ENCODE measurements at regions not wholly inside any gene's neighbourhood (a gene's known extent, or its start where the extent isn't known, plus 50 kb on each side); places are given as distances from the start of the nearest gene placed in this dataset.
"Not testable (repeated sequence)": the region's sequence is repeated elsewhere in the genome, so short reads cannot be mapped to it uniquely, and the experiment has no call there.

- DNase-seq = no peak
- no peak for ATAC-seq
These were observed 54.5 kb upstream of the PRKD1 start for GRCh38 chr14:29982171-29982570.

DNA sequence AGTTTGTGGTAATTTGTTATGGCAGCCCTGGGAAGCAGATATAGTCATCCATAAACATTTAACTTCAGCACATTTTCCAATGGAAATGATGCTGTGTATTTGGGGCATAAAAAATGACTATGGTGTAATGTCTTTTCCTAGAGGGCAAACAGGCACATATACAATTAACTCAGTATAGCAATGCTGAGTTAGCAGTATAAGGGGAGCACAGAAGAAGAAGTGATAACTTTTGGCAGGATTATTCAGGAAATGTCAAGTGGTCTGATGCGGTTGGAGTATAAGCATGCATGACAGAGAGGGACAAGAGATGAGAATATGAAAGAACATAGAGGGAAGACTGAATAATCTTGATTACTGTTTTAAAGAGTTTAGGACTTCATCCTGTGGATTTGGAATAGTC is 55.3 kb upstream of the PRKD1 start:
- ATAC-seq (no peak), DNase-seq (no peak)

- not testable (repeated sequence) for DNase-seq, ATAC-seq
These were observed 62.8 kb upstream of the PRKD1 start for GRCh38 chr14:29990344-29990857.

DNA sequence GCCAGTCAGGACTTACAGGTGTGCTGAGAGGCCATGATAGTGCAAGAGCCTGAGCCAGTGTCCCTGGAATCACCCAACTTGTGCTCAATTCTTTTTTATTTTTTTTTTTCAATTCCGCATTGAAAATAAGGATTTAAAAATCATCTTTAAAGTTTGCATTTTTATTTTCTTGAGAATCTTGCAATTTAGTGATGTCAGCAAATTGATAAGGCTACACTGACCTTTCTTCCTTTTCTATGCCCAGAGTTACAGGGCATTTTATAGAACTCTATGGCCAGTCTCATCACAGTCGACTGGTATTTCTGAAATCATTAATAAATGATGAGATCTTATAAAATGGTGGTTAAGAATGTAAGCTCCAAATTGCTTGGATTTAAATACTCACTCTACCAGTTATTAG is 63.3 kb upstream of the PRKD1 start:
- ATAC-seq (no peak), DNase-seq (no peak)

DNA sequence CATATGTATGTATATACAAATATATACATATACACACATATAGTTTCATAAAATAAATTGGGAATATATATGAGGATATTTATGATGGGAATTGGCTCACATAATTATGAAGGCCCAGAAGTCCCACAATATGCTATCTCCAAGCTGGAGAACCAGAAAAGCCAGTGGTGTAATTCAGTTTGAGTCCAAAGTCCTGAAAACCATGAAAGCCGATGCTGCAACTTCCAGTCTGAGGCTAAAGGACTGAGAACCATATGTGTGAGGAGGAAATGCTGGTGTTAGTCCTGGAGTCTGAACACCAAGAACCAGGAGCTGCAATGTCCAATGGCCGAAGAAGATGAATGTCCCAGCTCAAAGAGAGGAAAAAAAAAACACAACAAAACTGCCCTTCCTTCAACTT is 65.5 kb upstream of the PRKD1 start:
- no peak for DNase-seq
- ATAC-seq = no peak

DNA sequence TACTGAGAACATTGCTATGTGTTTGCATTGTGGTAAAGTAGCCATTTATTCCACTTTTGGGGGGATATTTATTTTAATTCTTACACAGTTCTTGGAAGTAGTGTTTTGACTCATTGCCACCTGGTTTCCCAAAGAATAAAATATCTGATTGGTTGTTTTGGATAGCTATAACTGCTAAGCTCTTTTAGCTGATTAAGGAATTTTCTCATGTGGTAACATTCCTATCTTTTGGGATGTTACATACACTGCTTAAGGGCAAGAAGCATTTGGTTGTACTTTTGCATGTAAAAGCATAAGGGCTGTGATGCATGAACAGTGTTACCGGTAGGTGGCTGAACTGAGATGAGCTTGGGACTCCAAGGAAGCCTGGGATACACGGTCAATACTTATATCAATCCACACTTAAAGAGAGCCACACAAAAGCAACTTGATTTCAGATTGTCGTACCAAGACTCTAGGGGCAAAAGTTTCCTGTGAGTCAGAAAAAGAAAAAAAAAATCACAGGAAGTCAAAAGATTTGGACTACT is 71.4 kb upstream of the PRKD1 start:
- no peak for DNase-seq
- ATAC-seq = no peak

GRCh38 chr14:30002859-30003258 is 75.2 kb upstream of the PRKD1 start:
- ATAC-seq = no peak
- DNase-seq = no peak

DNA sequence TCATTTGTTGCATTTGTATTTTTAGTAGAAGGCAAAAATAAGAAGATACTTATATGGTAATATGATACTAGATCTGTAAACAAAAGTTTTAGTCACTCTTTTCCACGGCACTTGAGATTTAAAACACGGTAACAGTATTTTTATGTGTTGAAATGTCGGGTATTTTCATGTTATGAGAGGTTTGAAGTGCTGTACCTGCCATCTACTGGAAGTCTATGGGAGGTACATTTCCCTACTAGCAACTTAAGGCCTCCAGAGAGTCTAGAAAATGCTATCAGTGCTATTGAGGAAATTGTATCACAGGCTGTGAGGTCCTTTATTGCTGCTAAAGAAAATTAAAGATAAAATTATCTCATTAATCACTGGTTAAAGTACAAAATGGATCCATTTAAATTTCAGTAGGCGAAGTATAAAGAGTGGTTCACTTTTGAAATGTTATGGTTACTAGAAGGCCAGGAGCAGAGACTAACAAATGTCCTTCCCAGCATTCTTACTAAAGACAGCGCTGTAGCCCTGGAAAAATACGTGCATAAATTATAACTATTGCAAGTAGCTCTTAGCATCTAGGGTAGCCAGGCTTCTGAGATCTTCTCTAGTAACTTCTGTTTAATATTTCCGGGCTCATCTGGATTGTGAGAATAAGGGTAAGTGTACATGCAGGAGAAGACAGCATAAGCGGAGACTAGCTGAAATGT is 77.6 kb upstream of the PRKD1 start:
- DNase-seq (no peak), ATAC-seq (no peak)

- DNase-seq (no peak), ATAC-seq (no peak)
These were observed 79.0 kb upstream of the PRKD1 start for GRCh38 chr14:30006695-30007094.

- no peak for ATAC-seq
- DNase-seq = no peak
These were observed 87.8 kb upstream of the PRKD1 start for GRCh38 chr14:30015489-30015888.

- no peak for ATAC-seq
- no peak for DNase-seq
These were observed 88.4 kb upstream of the PRKD1 start for GRCh38 chr14:30016002-30016401.

- no peak for ATAC-seq
- no peak for DNase-seq
These were observed 89.8 kb upstream of the PRKD1 start for GRCh38 chr14:30017370-30017993.

DNA sequence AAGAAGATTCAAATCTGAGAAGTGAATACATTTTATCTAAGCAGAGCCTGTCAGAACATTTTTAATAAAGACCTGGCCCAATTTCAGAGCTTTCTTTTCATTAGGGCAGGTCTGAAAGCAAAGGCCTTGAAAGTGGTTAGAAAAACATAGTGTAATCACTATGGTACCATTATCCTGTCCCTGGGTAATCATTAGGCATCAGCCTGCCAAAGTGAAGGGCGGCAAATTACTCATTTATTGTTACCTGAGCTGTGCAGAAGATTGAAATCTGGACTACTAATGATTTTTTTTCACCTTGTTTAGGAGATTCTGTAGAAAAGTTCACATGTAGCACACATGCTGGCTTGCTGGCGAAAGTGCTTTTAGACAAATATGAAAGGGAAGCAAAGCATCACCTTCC is 92.6 kb upstream of the PRKD1 start:
- no peak for ATAC-seq
- DNase-seq = no peak

DNA sequence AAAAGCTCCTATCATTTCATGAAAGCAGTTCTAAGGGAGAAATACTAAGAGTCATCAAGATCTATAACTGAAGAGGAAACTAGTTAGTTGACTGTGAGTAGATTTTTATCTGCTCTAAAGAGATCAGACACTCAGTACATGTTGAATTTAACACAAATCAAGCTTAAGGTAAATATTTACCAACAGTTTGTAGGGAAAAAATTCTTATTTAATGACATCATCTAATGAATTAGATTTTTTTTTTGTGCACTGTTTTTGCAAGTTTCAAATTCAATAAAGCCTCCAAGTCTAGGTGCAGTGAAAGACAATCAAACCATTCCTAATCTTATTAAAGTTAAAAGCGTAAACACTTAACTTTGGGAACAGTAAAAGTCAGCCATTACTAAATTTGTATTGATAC is 93.0 kb upstream of the PRKD1 start:
- ATAC-seq (no peak), DNase-seq (no peak)

DNA sequence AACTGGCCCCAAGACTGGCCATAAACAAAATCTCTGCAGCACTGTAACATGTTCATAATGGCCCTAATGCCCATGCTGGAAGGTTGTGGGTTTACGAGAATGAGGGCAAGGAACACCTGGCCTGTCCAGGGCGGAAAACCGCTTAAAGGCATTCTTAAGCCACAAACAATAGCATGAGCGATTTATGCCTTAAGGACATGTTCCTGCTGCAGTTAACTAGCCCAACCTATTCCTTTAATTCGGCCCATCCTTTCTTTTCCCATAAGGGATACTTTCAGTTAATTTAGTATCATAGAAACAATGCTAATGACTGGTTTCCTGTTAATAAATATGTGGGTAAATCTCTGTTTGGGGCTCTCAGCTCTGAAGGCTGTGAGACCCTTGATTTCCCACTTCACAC is 95.7 kb upstream of the PRKD1 start:
- not testable (repeated sequence) for ATAC-seq

GRCh38 chr14:30034152-30034551 is 106.5 kb upstream of the PRKD1 start:
- no peak for ATAC-seq
- no peak for DNase-seq

More for the DNA sequence above, 95.7 kb upstream of the PRKD1 start:
- not testable (repeated sequence) for DNase-seq

DNA sequence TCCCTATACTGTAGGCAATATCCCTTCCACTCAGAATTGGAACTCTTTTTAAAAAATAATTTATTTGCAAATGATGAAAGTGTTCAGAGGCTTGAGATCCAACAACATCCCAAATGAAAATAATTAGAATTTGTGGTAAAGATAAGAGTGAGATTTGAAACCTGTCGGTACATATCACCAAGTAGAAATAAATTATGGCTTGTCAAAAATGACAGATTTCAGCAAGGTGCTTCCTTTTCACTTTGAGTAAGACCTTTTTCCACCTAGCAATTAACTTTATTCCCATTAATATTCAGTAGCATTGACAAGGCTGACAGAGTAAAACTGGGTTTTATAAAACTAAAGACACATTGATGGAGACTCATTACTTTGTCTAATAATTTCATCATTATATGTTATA is 107.7 kb upstream of the PRKD1 start:
- DNase-seq = no peak
- ATAC-seq = no peak

GRCh38 chr14:30045720-30046119 is 118.1 kb upstream of the PRKD1 start:
- DNase-seq (no peak), ATAC-seq (no peak)

GRCh38 chr14:30053103-30053502 is 125.5 kb upstream of the PRKD1 start:
- no peak for DNase-seq
- ATAC-seq = no peak

DNA sequence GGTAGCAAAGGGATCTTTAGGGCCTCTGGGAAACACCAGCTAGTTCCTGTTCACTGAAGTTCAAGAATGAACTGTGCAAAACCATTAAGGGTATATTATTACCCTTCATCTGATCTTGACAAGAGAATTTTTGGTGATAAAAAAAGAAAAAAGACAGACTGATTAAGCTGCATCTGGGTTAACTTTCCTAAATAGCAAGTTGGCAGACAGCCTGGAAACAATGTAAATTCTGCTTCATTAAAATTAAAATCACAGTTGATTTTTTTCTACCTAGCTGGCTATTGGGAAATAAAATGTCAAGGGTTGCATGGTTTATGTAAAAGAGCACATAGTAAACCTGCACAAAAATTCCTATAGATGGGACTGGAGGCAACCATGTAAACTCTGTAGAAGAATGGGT is 126.6 kb upstream of the PRKD1 start:
- ATAC-seq (no peak), DNase-seq (no peak)

- DNase-seq (no peak), ATAC-seq (no peak)
These were observed 130.8 kb upstream of the PRKD1 start for GRCh38 chr14:30058401-30058800.

GRCh38 chr14:30063746-30064145 is 136.1 kb upstream of the PRKD1 start:
- DNase-seq = no peak

GRCh38 chr14:30064454-30064853 is 136.8 kb upstream of the PRKD1 start:
- no peak for ATAC-seq
- DNase-seq = no peak

More at GRCh38 chr14:30063746-30064145, 136.1 kb upstream of the PRKD1 start:
- ATAC-seq = no peak

GRCh38 chr14:30069536-30069935 is 141.9 kb upstream of the PRKD1 start:
- no peak for DNase-seq

More at GRCh38 chr14:30069536-30069935, 141.9 kb upstream of the PRKD1 start:
- no peak for ATAC-seq

All from stimulated activated naive CD8-positive, alpha-beta T cell treated with anti-CD3 and anti-CD28 coated beads, Interleukin-15, Interleukin-2, amounts not matched to agents 100 U/mL and 50 U/mL, for 24 hours (primary cell).